ENCODE measurements at regions not wholly inside any gene's neighbourhood (a gene's known extent, or its start where the extent isn't known, plus 50 kb on each side); places are given as distances from the start of the nearest gene placed in this dataset.

- TF ChIP-seq, protein P1, sequence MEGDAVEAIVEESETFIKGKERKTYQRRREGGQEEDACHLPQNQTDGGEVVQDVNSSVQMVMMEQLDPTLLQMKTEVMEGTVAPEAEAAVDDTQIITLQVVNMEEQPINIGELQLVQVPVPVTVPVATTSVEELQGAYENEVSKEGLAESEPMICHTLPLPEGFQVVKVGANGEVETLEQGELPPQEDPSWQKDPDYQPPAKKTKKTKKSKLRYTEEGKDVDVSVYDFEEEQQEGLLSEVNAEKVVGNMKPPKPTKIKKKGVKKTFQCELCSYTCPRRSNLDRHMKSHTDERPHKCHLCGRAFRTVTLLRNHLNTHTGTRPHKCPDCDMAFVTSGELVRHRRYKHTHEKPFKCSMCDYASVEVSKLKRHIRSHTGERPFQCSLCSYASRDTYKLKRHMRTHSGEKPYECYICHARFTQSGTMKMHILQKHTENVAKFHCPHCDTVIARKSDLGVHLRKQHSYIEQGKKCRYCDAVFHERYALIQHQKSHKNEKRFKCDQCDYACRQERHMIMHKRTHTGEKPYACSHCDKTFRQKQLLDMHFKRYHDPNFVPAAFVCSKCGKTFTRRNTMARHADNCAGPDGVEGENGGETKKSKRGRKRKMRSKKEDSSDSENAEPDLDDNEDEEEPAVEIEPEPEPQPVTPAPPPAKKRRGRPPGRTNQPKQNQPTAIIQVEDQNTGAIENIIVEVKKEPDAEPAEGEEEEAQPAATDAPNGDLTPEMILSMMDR (conservative IDR thresholded peaks at IDR 0.05; ENCODE audit: low read depth in 2 of 2) = no peak
- TF ChIP-seq NANOG (IDR thresholded peaks at IDR 0.05; ENCODE audit: borderline replicate concordance) (no peak), POLR2AphosphoS5 (IDR thresholded peaks at IDR 0.05; ENCODE audit: low read depth) (no peak), REST (IDR thresholded peaks at IDR 0.05; ENCODE audit: unreplicated experiment) (no peak), EZH2 (IDR thresholded peaks at IDR 0.05; ENCODE audit: low read depth, unreplicated experiment) (no peak), EZH2phosphoT487 (IDR thresholded peaks at IDR 0.05; ENCODE audit: unreplicated experiment) (no peak), CREB1 (CRISPR knock-in tag; IDR thresholded peaks at IDR 0.05; ENCODE audit: low read depth) (no peak), JUNB (IDR thresholded peaks at IDR 0.05; ENCODE audit: unreplicated experiment) (no peak)
- TF ChIP-seq, protein P2, sequence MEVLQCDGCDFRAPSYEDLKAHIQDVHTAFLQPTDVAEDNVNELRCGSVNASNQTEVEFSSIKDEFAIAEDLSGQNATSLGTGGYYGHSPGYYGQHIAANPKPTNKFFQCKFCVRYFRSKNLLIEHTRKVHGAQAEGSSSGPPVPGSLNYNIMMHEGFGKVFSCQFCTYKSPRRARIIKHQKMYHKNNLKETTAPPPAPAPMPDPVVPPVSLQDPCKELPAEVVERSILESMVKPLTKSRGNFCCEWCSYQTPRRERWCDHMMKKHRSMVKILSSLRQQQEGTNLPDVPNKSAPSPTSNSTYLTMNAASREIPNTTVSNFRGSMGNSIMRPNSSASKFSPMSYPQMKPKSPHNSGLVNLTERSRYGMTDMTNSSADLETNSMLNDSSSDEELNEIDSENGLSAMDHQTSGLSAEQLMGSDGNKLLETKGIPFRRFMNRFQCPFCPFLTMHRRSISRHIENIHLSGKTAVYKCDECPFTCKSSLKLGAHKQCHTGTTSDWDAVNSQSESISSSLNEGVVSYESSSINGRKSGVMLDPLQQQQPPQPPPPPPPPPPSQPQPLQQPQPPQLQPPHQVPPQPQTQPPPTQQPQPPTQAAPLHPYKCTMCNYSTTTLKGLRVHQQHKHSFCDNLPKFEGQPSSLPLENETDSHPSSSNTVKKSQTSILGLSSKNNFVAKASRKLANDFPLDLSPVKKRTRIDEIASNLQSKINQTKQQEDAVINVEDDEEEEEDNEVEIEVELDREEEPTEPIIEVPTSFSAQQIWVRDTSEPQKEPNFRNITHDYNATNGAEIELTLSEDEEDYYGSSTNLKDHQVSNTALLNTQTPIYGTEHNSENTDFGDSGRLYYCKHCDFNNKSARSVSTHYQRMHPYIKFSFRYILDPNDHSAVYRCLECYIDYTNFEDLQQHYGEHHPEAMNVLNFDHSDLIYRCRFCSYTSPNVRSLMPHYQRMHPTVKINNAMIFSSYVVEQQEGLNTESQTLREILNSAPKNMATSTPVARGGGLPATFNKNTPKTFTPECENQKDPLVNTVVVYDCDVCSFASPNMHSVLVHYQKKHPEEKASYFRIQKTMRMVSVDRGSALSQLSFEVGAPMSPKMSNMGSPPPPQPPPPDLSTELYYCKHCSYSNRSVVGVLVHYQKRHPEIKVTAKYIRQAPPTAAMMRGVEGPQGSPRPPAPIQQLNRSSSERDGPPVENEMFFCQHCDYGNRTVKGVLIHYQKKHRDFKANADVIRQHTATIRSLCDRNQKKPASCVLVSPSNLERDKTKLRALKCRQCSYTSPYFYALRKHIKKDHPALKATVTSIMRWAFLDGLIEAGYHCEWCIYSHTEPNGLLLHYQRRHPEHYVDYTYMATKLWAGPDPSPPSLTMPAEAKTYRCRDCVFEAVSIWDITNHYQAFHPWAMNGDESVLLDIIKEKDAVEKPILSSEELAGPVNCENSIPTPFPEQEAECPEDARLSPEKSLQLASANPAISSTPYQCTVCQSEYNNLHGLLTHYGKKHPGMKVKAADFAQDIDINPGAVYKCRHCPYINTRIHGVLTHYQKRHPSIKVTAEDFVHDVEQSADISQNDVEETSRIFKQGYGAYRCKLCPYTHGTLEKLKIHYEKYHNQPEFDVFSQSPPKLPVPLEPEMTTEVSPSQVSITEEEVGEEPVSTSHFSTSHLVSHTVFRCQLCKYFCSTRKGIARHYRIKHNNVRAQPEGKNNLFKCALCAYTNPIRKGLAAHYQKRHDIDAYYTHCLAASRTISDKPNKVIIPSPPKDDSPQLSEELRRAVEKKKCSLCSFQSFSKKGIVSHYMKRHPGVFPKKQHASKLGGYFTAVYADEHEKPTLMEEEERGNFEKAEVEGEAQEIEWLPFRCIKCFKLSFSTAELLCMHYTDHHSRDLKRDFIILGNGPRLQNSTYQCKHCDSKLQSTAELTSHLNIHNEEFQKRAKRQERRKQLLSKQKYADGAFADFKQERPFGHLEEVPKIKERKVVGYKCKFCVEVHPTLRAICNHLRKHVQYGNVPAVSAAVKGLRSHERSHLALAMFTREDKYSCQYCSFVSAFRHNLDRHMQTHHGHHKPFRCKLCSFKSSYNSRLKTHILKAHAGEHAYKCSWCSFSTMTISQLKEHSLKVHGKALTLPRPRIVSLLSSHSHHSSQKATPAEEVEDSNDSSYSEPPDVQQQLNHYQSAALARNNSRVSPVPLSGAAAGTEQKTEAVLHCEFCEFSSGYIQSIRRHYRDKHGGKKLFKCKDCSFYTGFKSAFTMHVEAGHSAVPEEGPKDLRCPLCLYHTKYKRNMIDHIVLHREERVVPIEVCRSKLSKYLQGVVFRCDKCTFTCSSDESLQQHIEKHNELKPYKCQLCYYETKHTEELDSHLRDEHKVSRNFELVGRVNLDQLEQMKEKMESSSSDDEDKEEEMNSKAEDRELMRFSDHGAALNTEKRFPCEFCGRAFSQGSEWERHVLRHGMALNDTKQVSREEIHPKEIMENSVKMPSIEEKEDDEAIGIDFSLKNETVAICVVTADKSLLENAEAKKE (CRISPR knock-in tag; IDR thresholded peaks at IDR 0.05) = no peak
These were observed 63.4 kb downstream of the PSMG1 start for GRCh38 chr21:39119891-39120290.
